ENCODE measurements at regions not wholly inside any gene's neighbourhood (a gene's known extent, or its start where the extent isn't known, plus 50 kb on each side); places are given as distances from the start of the nearest gene placed in this dataset.
"Not testable (repeated sequence)": the region's sequence is repeated elsewhere in the genome, so short reads cannot be mapped to it uniquely, and the experiment has no call there.

GRCh38 chrX:35221391-35221790, 278.8 kb downstream of the FAM47B start:
- not testable (repeated sequence) for TF ChIP-seq POLR2A (IDR thresholded peaks at IDR 0.05; ENCODE audit: low read depth, low read length); POLR2AphosphoS5 (IDR thresholded peaks at IDR 0.05; ENCODE audit: low read depth, low read length); TAF1 (IDR thresholded peaks at IDR 0.05; ENCODE audit: borderline replicate concordance, low read depth, low read length)
